MM.1S (cell line): ENCODE measurements at regions not wholly inside any gene's neighbourhood (a gene's known extent, or its start where the extent isn't known, plus 50 kb on each side); places are given as distances from the start of the nearest gene placed in this dataset.

ENCODE experiments used
- EZH2 ChIP-seq: fragments of 300-600 bp; sonication (generic); optimal IDR thresholded peaks from 2 replicates; pipeline ENCODE3; 2017; ENCODE audit warnings: low read depth, mild to moderate bottlenecking, antibody characterized with exemption, low read length, mixed read lengths
- EZH2phosphoT487 ChIP-seq: fragments of 300-600 bp; sonication (generic); IDR thresholded peaks from 2 replicates; pipeline ENCODE4 v1.6.1; 2018; ENCODE audit warnings: antibody characterized with exemption, low read length
- TF ChIP-seq, protein P1 (sequence below): fragments of 300-600 bp; sonication (generic); IDR thresholded peaks from 2 replicates; pipeline ENCODE4 v1.5.1; 2016; ENCODE audit warnings: antibody characterized with exemption, low read length, mixed read lengths

DNA sequence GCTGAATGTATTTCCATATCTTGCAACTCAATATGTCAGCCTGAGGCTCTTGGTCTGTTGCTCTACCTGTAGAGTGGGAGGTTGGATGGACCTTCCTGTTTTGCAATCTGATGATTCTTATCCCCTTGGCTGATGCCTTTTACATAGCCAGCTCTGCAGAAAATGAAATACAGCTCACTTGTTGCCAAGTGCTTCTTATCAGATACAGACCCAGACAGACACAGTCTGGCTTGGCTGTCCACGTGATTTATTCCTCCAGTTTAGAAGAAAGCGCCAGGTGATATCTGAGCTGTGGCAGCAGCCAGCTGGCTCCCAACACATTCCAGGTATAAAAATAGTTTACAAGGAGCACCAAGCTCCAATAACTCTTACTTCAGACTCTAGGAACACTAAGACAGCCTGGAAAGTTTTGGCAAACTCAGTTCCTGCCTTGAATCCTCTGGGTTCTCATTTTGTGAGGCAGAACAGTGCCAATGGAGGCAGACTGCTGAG is 479.2 kb upstream of the USP24 start:
- TF ChIP-seq, protein P1, sequence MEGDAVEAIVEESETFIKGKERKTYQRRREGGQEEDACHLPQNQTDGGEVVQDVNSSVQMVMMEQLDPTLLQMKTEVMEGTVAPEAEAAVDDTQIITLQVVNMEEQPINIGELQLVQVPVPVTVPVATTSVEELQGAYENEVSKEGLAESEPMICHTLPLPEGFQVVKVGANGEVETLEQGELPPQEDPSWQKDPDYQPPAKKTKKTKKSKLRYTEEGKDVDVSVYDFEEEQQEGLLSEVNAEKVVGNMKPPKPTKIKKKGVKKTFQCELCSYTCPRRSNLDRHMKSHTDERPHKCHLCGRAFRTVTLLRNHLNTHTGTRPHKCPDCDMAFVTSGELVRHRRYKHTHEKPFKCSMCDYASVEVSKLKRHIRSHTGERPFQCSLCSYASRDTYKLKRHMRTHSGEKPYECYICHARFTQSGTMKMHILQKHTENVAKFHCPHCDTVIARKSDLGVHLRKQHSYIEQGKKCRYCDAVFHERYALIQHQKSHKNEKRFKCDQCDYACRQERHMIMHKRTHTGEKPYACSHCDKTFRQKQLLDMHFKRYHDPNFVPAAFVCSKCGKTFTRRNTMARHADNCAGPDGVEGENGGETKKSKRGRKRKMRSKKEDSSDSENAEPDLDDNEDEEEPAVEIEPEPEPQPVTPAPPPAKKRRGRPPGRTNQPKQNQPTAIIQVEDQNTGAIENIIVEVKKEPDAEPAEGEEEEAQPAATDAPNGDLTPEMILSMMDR, result no peak
- no peak for TF ChIP-seq EZH2
- no peak for TF ChIP-seq EZH2phosphoT487
